ENCODE measurements at regions not wholly inside any gene's neighbourhood (a gene's known extent, or its start where the extent isn't known, plus 50 kb on each side); places are given as distances from the start of the nearest gene placed in this dataset.

GRCh38 chr3:132187746-132188145, 129.5 kb upstream of the ACP3 start:
- TF ChIP-seq, protein P1, sequence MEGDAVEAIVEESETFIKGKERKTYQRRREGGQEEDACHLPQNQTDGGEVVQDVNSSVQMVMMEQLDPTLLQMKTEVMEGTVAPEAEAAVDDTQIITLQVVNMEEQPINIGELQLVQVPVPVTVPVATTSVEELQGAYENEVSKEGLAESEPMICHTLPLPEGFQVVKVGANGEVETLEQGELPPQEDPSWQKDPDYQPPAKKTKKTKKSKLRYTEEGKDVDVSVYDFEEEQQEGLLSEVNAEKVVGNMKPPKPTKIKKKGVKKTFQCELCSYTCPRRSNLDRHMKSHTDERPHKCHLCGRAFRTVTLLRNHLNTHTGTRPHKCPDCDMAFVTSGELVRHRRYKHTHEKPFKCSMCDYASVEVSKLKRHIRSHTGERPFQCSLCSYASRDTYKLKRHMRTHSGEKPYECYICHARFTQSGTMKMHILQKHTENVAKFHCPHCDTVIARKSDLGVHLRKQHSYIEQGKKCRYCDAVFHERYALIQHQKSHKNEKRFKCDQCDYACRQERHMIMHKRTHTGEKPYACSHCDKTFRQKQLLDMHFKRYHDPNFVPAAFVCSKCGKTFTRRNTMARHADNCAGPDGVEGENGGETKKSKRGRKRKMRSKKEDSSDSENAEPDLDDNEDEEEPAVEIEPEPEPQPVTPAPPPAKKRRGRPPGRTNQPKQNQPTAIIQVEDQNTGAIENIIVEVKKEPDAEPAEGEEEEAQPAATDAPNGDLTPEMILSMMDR (IDR thresholded peaks at IDR 0.05; ENCODE audit: low read depth, low read length, poor library complexity, severe bottlenecking): no peak
- TF ChIP-seq EZH2phosphoT487 (IDR thresholded peaks at IDR 0.05; ENCODE audit: borderline replicate concordance, low read length): no peak

All from DOHH2 (cell line).